Epithelial cell of proximal tubule (primary cell): ENCODE measurements at regions not wholly inside any gene's neighbourhood (a gene's known extent, or its start where the extent isn't known, plus 50 kb on each side); places are given as distances from the start of the nearest gene placed in this dataset.
"Not testable (repeated sequence)": the region's sequence is repeated elsewhere in the genome, so short reads cannot be mapped to it uniquely, and the experiment has no call there.

Source experiments
- DNase-seq: peaks from one replicate; pipeline ENCODE4 v3.0.0-alpha.2; 2011; ENCODE audit warnings: low read depth
- H3K4me3 ChIP-seq: 2 replicates; pipeline ENCODE4 v1.5.1; 2011; ENCODE audit warnings: low read depth, mild to moderate bottlenecking, low read length
- CTCF ChIP-seq: conservative IDR thresholded peaks from 2 replicates; pipeline ENCODE4 v1.5.1; 2012; ENCODE audit warnings: low read depth, mild to moderate bottlenecking, low read length

GRCh38 chr11:10955616-10956015, 97.8 kb upstream of the ZBED5 start:
- no peak overlapping the region for H3K4me3 ChIP-seq
- no peak for DNase-seq
- TF ChIP-seq CTCF: no peak

GRCh38 chr11:10954184-10954583, 96.3 kb upstream of the ZBED5 start:
- TF ChIP-seq CTCF: no peak
- no peak for DNase-seq
- H3K4me3 ChIP-seq: no peak overlapping the region

- no peak overlapping the region for H3K4me3 ChIP-seq
- TF ChIP-seq CTCF: no peak
- no peak for DNase-seq
Measured at GRCh38 chr11:10952872-10953271, 95.0 kb upstream of the ZBED5 start.

GRCh38 chr11:10947935-10948334, 90.1 kb upstream of the ZBED5 start:
- H3K4me3 ChIP-seq, DNase-seq: not testable (repeated sequence)

- no peak overlapping the region for H3K4me3 ChIP-seq
- no peak for DNase-seq
- no peak for TF ChIP-seq CTCF
Measured at GRCh38 chr11:10946072-10946471, 88.2 kb upstream of the ZBED5 start.

GRCh38 chr11:10945196-10945595, 87.3 kb upstream of the ZBED5 start:
- no peak for TF ChIP-seq CTCF
- DNase-seq: no peak
- no peak overlapping the region for H3K4me3 ChIP-seq

- H3K4me3 ChIP-seq: no peak overlapping the region
- DNase-seq: no peak
- TF ChIP-seq CTCF: no peak
Measured at GRCh38 chr11:10943968-10944367, 86.1 kb upstream of the ZBED5 start.

- TF ChIP-seq CTCF: no peak
- no peak for DNase-seq
- no peak overlapping the region for H3K4me3 ChIP-seq
Measured at GRCh38 chr11:10942620-10943019, 84.8 kb upstream of the ZBED5 start.
